ENCODE measurements at regions not wholly inside any gene's neighbourhood (a gene's known extent, or its start where the extent isn't known, plus 50 kb on each side); places are given as distances from the start of the nearest gene placed in this dataset.

DNA sequence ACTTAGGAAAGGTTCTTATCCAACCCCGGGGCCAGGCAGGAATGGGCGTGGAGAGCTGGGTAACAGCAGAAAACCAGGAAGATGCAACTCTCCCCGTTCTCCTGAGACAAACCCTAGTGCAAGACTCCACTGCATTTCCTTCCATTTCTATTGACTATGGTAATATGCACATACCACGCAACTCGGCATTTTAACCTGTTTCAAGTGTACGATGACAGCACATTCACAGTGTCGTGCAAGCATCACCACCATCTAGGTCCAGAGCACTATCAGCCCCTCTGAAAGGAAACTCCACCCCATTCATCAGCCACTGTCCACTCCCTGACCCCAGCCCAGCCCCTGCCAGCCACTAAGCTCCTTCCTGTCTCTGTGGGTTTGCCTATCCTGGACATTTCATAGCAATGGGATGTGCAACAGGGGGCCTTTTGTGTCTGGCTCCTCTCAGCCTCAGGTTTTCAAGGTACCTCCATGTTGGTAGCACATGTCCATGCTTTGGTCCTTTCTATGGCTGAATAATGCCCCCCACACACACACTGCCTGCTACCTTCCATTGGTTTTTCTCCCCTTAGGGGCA is 441.9 kb downstream of the SOX9 start:
- DNase-seq, result no peak
- Histone ChIP-seq H3K27ac (no peak overlapping the region), H3K36me3 (no peaks in the 10 kb centered on the region), H3K4me1 (peaks cover 4% of the 10 kb centered on the region), H3K4me3 (no peak overlapping the region), H3K27me3 (ENCODE audit: low read depth) (no peaks in the 10 kb centered on the region), H3K9me3 (no peaks in the 10 kb centered on the region)
- no peak for ATAC-seq
- intact Hi-C loops (cut with DNase I), result no loop called here
- TF ChIP-seq, protein P1, sequence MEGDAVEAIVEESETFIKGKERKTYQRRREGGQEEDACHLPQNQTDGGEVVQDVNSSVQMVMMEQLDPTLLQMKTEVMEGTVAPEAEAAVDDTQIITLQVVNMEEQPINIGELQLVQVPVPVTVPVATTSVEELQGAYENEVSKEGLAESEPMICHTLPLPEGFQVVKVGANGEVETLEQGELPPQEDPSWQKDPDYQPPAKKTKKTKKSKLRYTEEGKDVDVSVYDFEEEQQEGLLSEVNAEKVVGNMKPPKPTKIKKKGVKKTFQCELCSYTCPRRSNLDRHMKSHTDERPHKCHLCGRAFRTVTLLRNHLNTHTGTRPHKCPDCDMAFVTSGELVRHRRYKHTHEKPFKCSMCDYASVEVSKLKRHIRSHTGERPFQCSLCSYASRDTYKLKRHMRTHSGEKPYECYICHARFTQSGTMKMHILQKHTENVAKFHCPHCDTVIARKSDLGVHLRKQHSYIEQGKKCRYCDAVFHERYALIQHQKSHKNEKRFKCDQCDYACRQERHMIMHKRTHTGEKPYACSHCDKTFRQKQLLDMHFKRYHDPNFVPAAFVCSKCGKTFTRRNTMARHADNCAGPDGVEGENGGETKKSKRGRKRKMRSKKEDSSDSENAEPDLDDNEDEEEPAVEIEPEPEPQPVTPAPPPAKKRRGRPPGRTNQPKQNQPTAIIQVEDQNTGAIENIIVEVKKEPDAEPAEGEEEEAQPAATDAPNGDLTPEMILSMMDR (IDR thresholded peaks at IDR 0.05), result no peak

- intact Hi-C loops (cut with DNase I), result no loop called here
- DNase-seq (no peak), ATAC-seq (no peak)
- Histone ChIP-seq H3K27me3 (ENCODE audit: low read depth) (no peaks in the 10 kb centered on the region), H3K4me1 (peaks cover 4% of the 10 kb centered on the region), H3K4me3 (no peak overlapping the region), H3K27ac (no peak overlapping the region), H3K9me3 (no peaks in the 10 kb centered on the region), H3K36me3 (no peaks in the 10 kb centered on the region)
- TF ChIP-seq, protein P1 (IDR thresholded peaks at IDR 0.05), result no peak
These were observed 443.1 kb downstream of the SOX9 start for GRCh38 chr17:72563952-72564351.

GRCh38 chr17:72565006-72565405 is 444.2 kb downstream of the SOX9 start:
- DNase-seq, result no peak
- H3K27me3 ChIP-seq (ENCODE audit: low read depth), result no peaks in the 10 kb centered on the region
- no peak overlapping the region for H3K4me3 ChIP-seq
- H3K36me3 ChIP-seq, result no peaks in the 10 kb centered on the region
- no peak for ATAC-seq
- H3K27ac ChIP-seq, result no peak overlapping the region
- no peaks in the 10 kb centered on the region for H3K9me3 ChIP-seq
- intact Hi-C loops (cut with DNase I), result no loop called here
- TF ChIP-seq, protein P1 (IDR thresholded peaks at IDR 0.05), result no peak
- H3K4me1 ChIP-seq, result peaks cover 4% of the 10 kb centered on the region

DNA sequence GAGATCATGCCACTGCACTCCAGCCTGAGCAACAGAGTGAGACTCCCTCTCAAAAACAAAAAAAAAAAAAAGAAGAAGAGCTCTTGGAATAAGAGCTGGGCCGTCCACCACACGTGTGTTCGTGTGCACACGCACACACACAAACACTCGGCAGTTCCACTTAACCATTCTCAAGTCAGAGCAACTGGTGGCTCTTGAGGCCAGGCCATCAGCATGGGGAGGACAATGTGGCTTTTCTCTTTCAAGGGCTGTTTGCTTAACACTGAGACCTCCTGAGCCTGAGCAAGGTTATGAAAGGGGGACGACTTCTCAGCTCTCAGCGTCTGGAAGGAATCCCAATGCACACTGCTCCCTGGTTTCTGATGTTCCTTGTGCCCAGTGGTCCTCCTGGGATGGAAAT is 444.9 kb downstream of the SOX9 start:
- TF ChIP-seq, protein P1 (IDR thresholded peaks at IDR 0.05), result no peak
- intact Hi-C loops (cut with DNase I), result no loop called here

DNA sequence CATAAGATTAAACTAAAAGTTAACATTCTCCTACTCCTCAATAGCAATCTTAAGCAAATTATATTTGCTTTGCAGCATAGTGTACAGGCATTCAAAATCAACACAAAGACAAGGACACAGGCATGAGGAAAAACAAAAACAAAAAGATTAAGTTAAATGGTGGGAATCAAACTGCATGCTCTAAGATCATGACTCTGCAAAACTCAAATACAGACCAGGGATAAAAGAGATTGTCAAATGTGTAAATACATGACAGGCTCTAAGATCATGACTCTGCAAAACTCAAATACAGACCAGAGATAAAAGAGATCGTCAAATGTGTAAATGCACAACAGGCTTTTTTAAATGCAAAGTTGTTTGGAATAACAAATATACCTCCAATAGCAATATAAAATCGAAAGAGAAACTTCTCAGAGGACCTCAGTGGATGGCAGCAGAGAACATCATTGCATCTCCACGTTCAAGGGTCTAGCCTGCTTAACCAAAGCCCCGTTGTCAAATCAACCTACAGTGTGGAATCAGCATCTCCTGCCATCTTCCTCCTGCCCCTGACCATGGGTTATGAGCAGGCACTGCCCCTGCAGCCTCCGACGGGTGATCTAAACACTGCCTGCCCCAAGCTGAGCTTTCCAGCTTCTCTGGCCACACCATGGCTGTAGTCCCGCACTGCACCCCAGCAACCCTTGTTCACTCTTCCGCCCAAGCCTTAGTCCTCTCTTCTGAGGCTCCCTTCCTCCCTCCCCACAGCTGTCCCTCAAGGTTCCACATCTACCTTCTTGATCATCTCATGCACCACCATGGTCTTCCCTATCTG is 446.1 kb downstream of the SOX9 start:
- no peak overlapping the region for H3K27ac ChIP-seq
- no peak for DNase-seq
- no peak for ATAC-seq

More for the DNA sequence above, 444.9 kb downstream of the SOX9 start:
- no peak for DNase-seq
- no peaks in the 10 kb centered on the region for H3K36me3 ChIP-seq
- no peak overlapping the region for H3K27ac ChIP-seq
- H3K4me3 ChIP-seq, result no peak overlapping the region
- peaks cover under 1% of the 10 kb centered on the region for H3K4me1 ChIP-seq
- no peaks in the 10 kb centered on the region for H3K27me3 ChIP-seq (ENCODE audit: low read depth)
- no peak for ATAC-seq
- H3K9me3 ChIP-seq, result no peaks in the 10 kb centered on the region

More for the DNA sequence above, 446.1 kb downstream of the SOX9 start:
- H3K4me1 ChIP-seq, result no peaks in the 10 kb centered on the region
- no peaks in the 10 kb centered on the region for H3K36me3 ChIP-seq
- H3K4me3 ChIP-seq, result no peak overlapping the region
- H3K27me3 ChIP-seq (ENCODE audit: low read depth), result no peaks in the 10 kb centered on the region
- intact Hi-C loops (cut with DNase I), result no loop called here
- no peaks in the 10 kb centered on the region for H3K9me3 ChIP-seq
- TF ChIP-seq, protein P1 (IDR thresholded peaks at IDR 0.05), result no peak
